HG02884 (cell line): ENCODE measurements at regions not wholly inside any gene's neighbourhood (a gene's known extent, or its start where the extent isn't known, plus 50 kb on each side); places are given as distances from the start of the nearest gene placed in this dataset.

Source experiments
- ATAC-seq: cut with Tn5 transposase; IDR thresholded peaks from one replicate; pipeline ENCODE4 v1.9.1; 2021; ENCODE audit warnings: mild to moderate bottlenecking, moderate library complexity; ENCODE audit not compliant: unreplicated experiment

GRCh38 chr7:47149208-47149839, 432.6 kb downstream of the TNS3 start:
- ATAC-seq: peak; percentile 48

- ATAC-seq: peak; percentile 7
Observed at GRCh38 chr7:47148536-47149207, 433.2 kb downstream of the TNS3 start.

DNA sequence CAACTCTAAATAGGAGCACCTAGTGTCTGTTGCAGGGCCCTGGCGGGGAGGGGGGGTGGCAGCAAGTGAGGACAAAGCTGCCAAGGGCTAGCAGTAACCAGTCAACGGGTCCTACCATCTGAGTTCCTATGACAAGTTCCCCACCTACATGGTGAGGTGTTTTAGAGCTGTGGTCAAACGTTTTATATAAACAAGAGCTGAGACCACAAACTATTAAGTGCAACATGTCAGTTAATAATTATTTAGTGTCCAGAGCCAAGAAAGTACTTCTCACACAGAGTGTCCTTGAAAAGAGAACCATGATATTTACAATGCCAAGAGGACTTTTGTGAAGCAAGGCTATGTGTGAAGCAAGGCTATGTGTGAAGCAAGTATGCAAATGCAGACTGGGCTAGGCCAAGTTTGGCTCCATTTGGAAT, 434.7 kb downstream of the TNS3 start:
- ATAC-seq: no peak

DNA sequence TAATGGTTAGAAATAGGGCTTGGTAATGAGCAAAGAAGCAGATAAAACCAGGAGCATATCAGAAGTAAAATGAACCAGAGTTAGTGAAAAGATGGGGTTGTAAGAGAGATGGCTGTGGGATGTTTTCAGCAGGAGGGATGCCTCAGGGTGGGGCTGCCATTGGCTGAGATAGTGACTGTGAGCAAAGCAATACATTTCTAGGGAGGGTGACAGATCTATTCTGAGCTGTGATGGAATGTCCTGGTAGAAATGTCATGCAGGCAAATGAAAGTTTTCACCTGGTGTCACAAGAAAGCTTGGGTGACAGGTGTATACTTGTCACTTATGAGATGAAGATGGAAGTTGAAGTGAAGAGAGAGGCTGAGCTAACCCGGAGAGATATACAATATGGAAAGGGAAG, 435.9 kb downstream of the TNS3 start:
- no peak for ATAC-seq

- no peak for ATAC-seq
Observed at GRCh38 chr7:47145186-47145725, 436.7 kb downstream of the TNS3 start.

DNA sequence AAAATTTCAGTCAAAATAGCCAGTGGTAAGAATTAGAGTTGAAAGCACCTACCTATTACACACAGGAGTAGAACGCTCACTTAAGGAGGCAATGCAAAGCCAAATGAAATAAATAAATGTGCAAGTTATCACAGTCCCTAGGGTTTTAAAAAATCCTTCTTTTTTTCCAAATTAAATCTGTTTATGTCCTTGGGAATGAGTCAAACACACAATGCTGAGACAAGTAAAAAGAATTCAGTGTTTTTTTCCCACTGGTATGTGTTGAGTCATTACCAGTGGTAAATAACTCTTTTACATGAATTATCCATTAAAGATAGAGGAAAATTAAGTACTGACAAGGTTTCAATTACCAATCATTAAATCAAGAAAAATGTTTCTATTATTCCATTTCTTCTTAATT, 438.6 kb downstream of the TNS3 start:
- ATAC-seq: no peak

GRCh38 chr7:47142867-47143175, 439.1 kb downstream of the TNS3 start:
- ATAC-seq: no peak

- no peak for ATAC-seq
Observed at GRCh38 chr7:47142169-47142866, 439.6 kb downstream of the TNS3 start.

GRCh38 chr7:47132471-47132870, 449.4 kb downstream of the TNS3 start:
- ATAC-seq: no peak

DNA sequence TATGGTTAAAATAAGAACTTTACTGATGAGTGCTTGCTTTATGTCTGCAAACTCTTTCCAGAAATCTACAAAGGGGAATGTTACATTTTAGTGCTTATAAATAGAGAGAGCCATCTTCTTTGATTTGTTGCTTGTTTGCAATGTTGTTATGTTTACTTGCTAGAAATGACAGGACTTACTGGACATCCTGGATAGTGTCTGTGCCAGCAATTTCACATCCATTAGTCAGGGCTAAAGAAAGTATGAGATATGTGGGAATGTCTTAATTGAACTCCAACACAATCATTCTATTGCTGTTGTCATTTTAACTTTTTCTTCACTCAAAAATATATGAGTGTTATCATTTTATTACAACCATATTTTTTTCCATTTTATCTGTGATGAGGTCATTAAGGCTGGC, 453.2 kb downstream of the TNS3 start:
- no peak for ATAC-seq

- no peak for ATAC-seq
Observed at GRCh38 chr7:47125529-47125928, 456.4 kb downstream of the TNS3 start.

DNA sequence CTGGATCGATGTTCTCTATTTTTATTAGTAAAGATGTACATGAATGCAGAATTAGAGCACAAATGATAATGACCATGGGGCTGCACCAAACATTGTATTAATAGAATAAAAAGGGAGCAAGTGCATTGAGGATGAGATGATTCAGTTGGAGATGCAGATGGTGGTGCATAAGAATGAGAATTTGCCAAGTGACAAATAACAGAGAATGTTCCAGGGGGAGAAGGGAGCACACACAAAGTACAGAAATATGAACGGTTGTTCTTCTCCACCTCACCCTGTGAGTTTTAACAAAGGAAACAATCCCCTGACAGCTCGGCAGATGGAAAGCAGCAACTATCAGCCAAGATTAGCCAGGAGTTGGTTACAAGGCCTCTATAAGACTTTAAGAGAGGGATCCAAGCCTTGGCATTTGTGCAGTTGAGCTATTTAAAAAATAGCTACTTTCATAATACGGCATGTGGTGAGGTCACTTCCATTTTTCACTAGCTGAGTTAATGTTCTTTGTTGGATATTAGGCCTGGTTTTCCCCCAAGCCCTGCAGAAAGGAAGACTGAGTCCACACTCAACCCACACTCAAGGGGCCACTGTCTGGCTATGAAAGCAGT, 462.5 kb downstream of the TNS3 start:
- ATAC-seq: no peak

- no peak for ATAC-seq
Observed at GRCh38 chr7:47104206-47104549, 477.7 kb downstream of the TNS3 start.

GRCh38 chr7:47103498-47104205, 478.3 kb downstream of the TNS3 start:
- no peak for ATAC-seq

DNA sequence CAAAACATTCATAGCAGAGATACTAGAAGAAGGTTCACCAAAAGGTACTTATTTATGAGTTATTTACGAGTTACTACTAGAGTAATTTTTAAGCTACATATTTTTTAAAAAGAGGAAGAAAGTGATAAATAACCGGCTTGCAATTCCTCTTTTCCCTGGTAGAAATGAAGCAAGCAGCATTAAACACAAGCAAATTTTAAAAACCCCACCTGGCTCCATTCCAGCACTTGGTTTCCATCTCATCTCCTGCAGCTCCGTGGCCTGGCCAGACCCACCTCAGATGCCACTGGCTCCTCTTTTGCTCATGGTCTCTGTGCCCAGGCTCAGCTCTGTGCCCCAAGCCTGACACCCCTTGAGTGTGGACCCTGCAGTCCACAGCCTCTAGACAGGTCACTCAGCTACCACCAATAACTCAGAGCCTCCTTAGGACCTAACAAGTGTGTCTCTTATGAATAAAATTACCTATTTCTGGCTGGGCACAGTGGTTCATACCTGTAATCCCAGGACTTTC, 479.5 kb downstream of the TNS3 start:
- no peak for ATAC-seq

- ATAC-seq: no peak
Observed at GRCh38 chr7:47100817-47101435, 481.0 kb downstream of the TNS3 start.

DNA sequence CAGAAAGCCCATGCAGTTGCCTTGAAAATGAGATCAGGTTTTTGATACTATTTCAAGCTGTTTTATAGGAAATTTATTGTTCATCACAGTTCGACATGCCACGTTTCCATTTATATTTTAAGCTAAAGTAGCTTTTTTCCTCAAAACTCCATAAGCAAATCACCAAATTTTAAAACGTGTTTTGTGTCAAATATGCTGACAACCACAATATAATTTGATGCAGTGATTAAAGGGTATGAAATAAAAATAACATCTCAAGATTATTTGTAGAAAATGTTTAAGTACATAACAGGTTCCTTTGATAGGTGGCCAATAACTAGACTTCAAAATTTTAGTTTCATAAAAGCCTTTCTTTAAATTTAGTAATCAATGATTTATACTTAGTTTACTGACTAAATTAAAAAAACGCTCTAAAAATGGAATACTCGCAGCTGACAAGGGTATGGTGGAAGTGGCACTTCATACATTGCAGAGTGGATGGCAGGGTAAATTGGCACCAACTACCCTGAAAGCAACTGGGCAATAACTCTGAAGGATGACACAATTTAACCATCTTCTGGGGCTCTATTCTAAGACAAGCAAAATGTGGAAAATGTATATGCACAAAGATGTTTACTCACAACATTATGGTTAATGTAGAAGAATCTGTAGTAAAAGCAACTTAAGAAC, 481.6 kb downstream of the TNS3 start:
- no peak for ATAC-seq

- no peak for ATAC-seq
Observed at GRCh38 chr7:47097431-47097830, 484.5 kb downstream of the TNS3 start.

GRCh38 chr7:47095946-47096345, 486.0 kb downstream of the TNS3 start:
- no peak for ATAC-seq

DNA sequence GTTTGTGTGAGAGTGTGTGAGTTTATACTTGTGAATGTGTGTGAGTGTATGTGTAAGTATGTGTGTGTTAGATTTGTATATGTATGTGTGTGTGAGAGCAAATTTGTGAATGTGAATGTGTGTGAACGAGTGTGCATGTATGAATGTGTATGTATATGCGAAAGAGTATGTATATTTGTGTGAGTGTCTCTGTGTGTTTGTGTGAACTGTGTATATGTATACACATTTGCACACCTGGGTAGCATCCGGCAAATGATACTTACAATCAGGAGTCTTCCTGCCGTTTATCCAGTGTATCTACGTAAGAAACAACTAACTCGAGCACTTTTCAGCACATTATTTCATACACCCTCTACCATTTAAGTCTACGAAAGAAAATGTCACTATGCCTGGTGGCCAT, 487.4 kb downstream of the TNS3 start:
- no peak for ATAC-seq
